A549 (cell line): ENCODE measurements at regions not wholly inside any gene's neighbourhood (a gene's known extent, or its start where the extent isn't known, plus 50 kb on each side); places are given as distances from the start of the nearest gene placed in this dataset.

ENCODE experiments used
- BHLHE40 ChIP-seq: IDR thresholded peaks from 2 replicates; pipeline ENCODE4 v1.6.1; 2012; ENCODE audit warnings: low read depth, low read length, inconsistent platforms
- HDAC2 ChIP-seq: fragments of 200-600 bp; sonication (generic); IDR thresholded peaks from 2 replicates; pipeline ENCODE4 v1.6.1; 2016
- JUN ChIP-seq, 2 experiments: fragments of >200 bp; sonication (Bioruptor Twin); formaldehyde crosslinking; IDR thresholded peaks; 2 replicates in 1 of 2; 3 replicates in 1 of 2; pipeline ENCODE4 v1.6.1; 2016 to 2017
- MAFK ChIP-seq: fragments of 450-650 bp; IDR thresholded peaks from 2 replicates; pipeline ENCODE4 v1.6.1; 2014; ENCODE audit not compliant: partially characterized antibody
- MYC ChIP-seq: IDR thresholded peaks from 2 replicates; pipeline ENCODE4 v1.6.1; 2012; ENCODE audit warnings: mild to moderate bottlenecking, inconsistent platforms, low read length, improper control_type of control experiment, borderline replicate concordance
- NR3C1 ChIP-seq: fragments of >200 bp; sonication (Bioruptor Twin); formaldehyde crosslinking; IDR thresholded peaks from 3 replicates; pipeline ENCODE4 v1.6.1; 2017
- POLR2A ChIP-seq: IDR thresholded peaks from 2 replicates; pipeline ENCODE4 v1.6.1; 2012; ENCODE audit warnings: mild to moderate bottlenecking, low read length
- RCOR1 ChIP-seq: fragments of 150-350 bp; IDR thresholded peaks from 2 replicates; pipeline ENCODE4 v1.6.1; 2014; ENCODE audit warnings: antibody characterized with exemption, low read length, low read depth
- RFX5 ChIP-seq: fragments of 450-650 bp; IDR thresholded peaks from 2 replicates; pipeline ENCODE4 v1.7.1; 2014; ENCODE audit warnings: antibody characterized with exemption, mild to moderate bottlenecking, moderate library complexity
- SMC3 ChIP-seq: fragments of >200 bp; sonication (Bioruptor Twin); formaldehyde crosslinking; IDR thresholded peaks from 3 replicates; pipeline ENCODE4 v1.6.1; 2018; ENCODE audit warnings: inconsistent platforms
- ZSCAN20 ChIP-seq: fragments of 250-450 bp; sonication (Bioruptor Pico); IDR thresholded peaks from 2 replicates; pipeline ENCODE4 v1.8.0; 2022; ENCODE audit warnings: mild to moderate bottlenecking, moderate library complexity
- TF ChIP-seq, protein P1 (sequence below): fragments of >200 bp; sonication (Bioruptor Twin); formaldehyde crosslinking; IDR thresholded peaks from 3 replicates; pipeline ENCODE4 v1.5.1; 2016
- TF ChIP-seq, protein P2 (sequence below): fragments of 200-600 bp; sonication (generic); IDR thresholded peaks from 2 replicates; pipeline ENCODE4 v1.6.1; 2016; ENCODE audit warnings: antibody characterized with exemption, mild to moderate bottlenecking, moderate library complexity
- TF ChIP-seq, protein P3 (sequence below): fragments of 150-350 bp; IDR thresholded peaks from 2 replicates; pipeline ENCODE4 v1.6.1; 2014; ENCODE audit warnings: low read depth, mild to moderate bottlenecking, low read length

DNA sequence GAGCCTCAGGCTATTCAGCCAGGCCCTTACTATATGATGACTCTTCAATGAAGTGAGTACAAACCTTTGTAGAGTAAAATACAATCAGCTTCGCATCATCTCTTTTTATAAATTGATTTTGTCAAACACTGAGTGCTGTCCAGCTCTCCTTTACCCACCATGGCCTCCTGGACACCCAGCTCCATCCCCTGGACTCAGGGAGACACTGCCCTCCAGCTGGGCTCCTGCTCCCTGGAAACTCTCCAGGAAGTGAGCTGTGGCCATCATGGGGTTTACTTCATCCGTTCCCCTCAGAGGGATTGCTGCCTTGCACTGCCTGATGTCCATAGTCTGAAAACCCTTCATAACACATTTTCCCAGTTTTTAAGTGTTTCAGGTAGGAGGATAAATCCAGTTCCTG is 82.5 kb upstream of the XIRP2 start:
- TF ChIP-seq RCOR1 (no peak), NR3C1 (no peak), JUN (IDR thresholded peaks at IDR 0.05) (no peak), BHLHE40 (no peak), MYC (no peak), HDAC2 (no peak), POLR2A (no peak), ZSCAN20 (CRISPR knock-in tag) (no peak), RFX5 (no peak), MAFK (no peak), SMC3 (no peak)
- TF ChIP-seq, protein P1, sequence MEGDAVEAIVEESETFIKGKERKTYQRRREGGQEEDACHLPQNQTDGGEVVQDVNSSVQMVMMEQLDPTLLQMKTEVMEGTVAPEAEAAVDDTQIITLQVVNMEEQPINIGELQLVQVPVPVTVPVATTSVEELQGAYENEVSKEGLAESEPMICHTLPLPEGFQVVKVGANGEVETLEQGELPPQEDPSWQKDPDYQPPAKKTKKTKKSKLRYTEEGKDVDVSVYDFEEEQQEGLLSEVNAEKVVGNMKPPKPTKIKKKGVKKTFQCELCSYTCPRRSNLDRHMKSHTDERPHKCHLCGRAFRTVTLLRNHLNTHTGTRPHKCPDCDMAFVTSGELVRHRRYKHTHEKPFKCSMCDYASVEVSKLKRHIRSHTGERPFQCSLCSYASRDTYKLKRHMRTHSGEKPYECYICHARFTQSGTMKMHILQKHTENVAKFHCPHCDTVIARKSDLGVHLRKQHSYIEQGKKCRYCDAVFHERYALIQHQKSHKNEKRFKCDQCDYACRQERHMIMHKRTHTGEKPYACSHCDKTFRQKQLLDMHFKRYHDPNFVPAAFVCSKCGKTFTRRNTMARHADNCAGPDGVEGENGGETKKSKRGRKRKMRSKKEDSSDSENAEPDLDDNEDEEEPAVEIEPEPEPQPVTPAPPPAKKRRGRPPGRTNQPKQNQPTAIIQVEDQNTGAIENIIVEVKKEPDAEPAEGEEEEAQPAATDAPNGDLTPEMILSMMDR: no peak
- TF ChIP-seq, protein P2, sequence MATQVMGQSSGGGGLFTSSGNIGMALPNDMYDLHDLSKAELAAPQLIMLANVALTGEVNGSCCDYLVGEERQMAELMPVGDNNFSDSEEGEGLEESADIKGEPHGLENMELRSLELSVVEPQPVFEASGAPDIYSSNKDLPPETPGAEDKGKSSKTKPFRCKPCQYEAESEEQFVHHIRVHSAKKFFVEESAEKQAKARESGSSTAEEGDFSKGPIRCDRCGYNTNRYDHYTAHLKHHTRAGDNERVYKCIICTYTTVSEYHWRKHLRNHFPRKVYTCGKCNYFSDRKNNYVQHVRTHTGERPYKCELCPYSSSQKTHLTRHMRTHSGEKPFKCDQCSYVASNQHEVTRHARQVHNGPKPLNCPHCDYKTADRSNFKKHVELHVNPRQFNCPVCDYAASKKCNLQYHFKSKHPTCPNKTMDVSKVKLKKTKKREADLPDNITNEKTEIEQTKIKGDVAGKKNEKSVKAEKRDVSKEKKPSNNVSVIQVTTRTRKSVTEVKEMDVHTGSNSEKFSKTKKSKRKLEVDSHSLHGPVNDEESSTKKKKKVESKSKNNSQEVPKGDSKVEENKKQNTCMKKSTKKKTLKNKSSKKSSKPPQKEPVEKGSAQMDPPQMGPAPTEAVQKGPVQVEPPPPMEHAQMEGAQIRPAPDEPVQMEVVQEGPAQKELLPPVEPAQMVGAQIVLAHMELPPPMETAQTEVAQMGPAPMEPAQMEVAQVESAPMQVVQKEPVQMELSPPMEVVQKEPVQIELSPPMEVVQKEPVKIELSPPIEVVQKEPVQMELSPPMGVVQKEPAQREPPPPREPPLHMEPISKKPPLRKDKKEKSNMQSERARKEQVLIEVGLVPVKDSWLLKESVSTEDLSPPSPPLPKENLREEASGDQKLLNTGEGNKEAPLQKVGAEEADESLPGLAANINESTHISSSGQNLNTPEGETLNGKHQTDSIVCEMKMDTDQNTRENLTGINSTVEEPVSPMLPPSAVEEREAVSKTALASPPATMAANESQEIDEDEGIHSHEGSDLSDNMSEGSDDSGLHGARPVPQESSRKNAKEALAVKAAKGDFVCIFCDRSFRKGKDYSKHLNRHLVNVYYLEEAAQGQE: no peak
- TF ChIP-seq, protein P3, sequence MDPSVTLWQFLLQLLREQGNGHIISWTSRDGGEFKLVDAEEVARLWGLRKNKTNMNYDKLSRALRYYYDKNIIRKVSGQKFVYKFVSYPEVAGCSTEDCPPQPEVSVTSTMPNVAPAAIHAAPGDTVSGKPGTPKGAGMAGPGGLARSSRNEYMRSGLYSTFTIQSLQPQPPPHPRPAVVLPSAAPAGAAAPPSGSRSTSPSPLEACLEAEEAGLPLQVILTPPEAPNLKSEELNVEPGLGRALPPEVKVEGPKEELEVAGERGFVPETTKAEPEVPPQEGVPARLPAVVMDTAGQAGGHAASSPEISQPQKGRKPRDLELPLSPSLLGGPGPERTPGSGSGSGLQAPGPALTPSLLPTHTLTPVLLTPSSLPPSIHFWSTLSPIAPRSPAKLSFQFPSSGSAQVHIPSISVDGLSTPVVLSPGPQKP: no peak
